Liver (tissue), 8 donors: ENCODE measurements at regions not wholly inside any gene's neighbourhood (a gene's known extent, or its start where the extent isn't known, plus 50 kb on each side); places are given as distances from the start of the nearest gene placed in this dataset.
"Not testable (repeated sequence)": the region's sequence is repeated elsewhere in the genome, so short reads cannot be mapped to it uniquely, and the experiment has no call there.

Experiments
- DNase-seq: peaks from one replicate; pipeline ENCODE4 v3.0.0-alpha.2; 2017; ENCODE audit warnings: low spot score
- H3K27ac ChIP-seq, 2 donors: one replicate each; pipeline ENCODE4 v1.7.0; 2013; ENCODE audit warnings: inconsistent platforms in 2 of 2, low read length in 2 of 2, control low read depth in 1 of 2, low read depth in 1 of 2, mild to moderate bottlenecking in 1 of 2
- H3K27me3 ChIP-seq, 4 donors: one replicate each; pipeline versions ENCODE4 v1.6.1 to v1.7.0; 2013; ENCODE audit warnings: low read length in 3 of 4, inconsistent platforms in 1 of 4, mild to moderate bottlenecking in 1 of 4, moderate library complexity in 1 of 4; ENCODE audit not compliant: control insufficient read depth in 4 of 4, insufficient read depth in 4 of 4
- H3K36me3 ChIP-seq, 4 donors: one replicate each; pipeline versions ENCODE4 v1.6.1 to v1.7.0; 2013; ENCODE audit warnings: low read length in 3 of 4, mild to moderate bottlenecking in 3 of 4, low read depth in 1 of 4, moderate library complexity in 1 of 4; ENCODE audit not compliant: control insufficient read depth in 4 of 4, insufficient read depth in 3 of 4
- H3K4me1 ChIP-seq, 4 donors: one replicate each; pipeline versions ENCODE4 v1.6.1 to v1.7.0; 2013; ENCODE audit warnings: low read length in 3 of 4, mild to moderate bottlenecking in 3 of 4, moderate library complexity in 1 of 4; ENCODE audit not compliant: control insufficient read depth in 4 of 4, insufficient read depth in 4 of 4
- H3K4me3 ChIP-seq, 3 donors: one replicate each; pipeline versions ENCODE4 v1.6.1 to v1.7.0; 2013; ENCODE audit warnings: low read length in 3 of 3, control low read depth in 1 of 3, low read depth in 1 of 3, mild to moderate bottlenecking in 1 of 3
- H3K9ac ChIP-seq, 2 donors: one replicate each; pipeline ENCODE4 v1.7.0; 2013; ENCODE audit warnings: low read length in 2 of 2, mild to moderate bottlenecking in 2 of 2, moderate library complexity in 2 of 2, control low read depth in 1 of 2, low read depth in 1 of 2
- H3K9me3 ChIP-seq, 4 donors: one replicate each; pipeline versions ENCODE4 v1.6.1 to v1.7.0; 2013; ENCODE audit warnings: low read length in 3 of 4; ENCODE audit not compliant: control insufficient read depth in 4 of 4
- EGR1 ChIP-seq, 2 donors: IDR thresholded peaks; 2 replicates each; pipeline ENCODE4 v1.6.1; 2016 to 2018; ENCODE audit warnings: antibody characterized with exemption in 2 of 2, low read depth in 2 of 2
- FOXA2 ChIP-seq: IDR thresholded peaks from 2 replicates; pipeline ENCODE4 v1.6.1; 2016; ENCODE audit warnings: antibody characterized with exemption
- GABPA ChIP-seq, 2 donors: IDR thresholded peaks in 1 of 2; conservative IDR thresholded peaks in 1 of 2; 2 replicates each; pipeline ENCODE4 v1.6.1; 2016; ENCODE audit warnings: antibody characterized with exemption in 2 of 2, mild to moderate bottlenecking in 1 of 2, moderate library complexity in 1 of 2
- JUND ChIP-seq, 2 donors: IDR thresholded peaks; 2 replicates each; pipeline ENCODE4 v1.6.1; 2016; ENCODE audit warnings: antibody characterized with exemption in 2 of 2
- RAD21 ChIP-seq, 2 donors: IDR thresholded peaks; 2 replicates each; pipeline ENCODE4 v1.6.1; 2016; ENCODE audit warnings: antibody characterized with exemption in 2 of 2, mild to moderate bottlenecking in 2 of 2
- RXRA ChIP-seq, 2 donors: IDR thresholded peaks; 2 replicates each; pipeline ENCODE4 v1.6.1; 2017 to 2018; ENCODE audit warnings: antibody characterized with exemption in 2 of 2, mild to moderate bottlenecking in 1 of 2
- SP1 ChIP-seq: IDR thresholded peaks from 2 replicates; pipeline ENCODE4 v1.6.1; 2018; ENCODE audit warnings: antibody characterized with exemption, mild to moderate bottlenecking
- TAF1 ChIP-seq: conservative IDR thresholded peaks from 2 replicates; pipeline ENCODE4 v1.6.1; 2016; ENCODE audit warnings: antibody characterized with exemption, mild to moderate bottlenecking
- WGBS: extraction: QIAGEN DNeasy Blood & Tissue Kit; methylation state at CpG from one replicate; pipeline ENCODE4 v1.1.7; 2013; 5-methylcytosine and 5-hydroxymethylcytosine counted together
- TF ChIP-seq, protein P1 (sequence below): IDR thresholded peaks from 2 replicates; pipeline ENCODE4 v1.6.1; 2016; ENCODE audit warnings: antibody characterized with exemption
- TF ChIP-seq, protein P2 (sequence below): fragments of 150-350 bp; IDR thresholded peaks from 2 replicates; pipeline ENCODE4 v1.5.1; 2017; ENCODE audit warnings: improper control_type of control experiment, low read depth, low read length; ENCODE audit not compliant: missing input control
- TF ChIP-seq, protein P3 (sequence below): IDR thresholded peaks from 2 replicates; pipeline ENCODE4 v1.6.1; 2016; ENCODE audit warnings: antibody characterized with exemption
- TF ChIP-seq, protein P4 (sequence below): IDR thresholded peaks from 2 replicates; pipeline ENCODE4 v1.6.1; 2016; ENCODE audit warnings: antibody characterized with exemption, mild to moderate bottlenecking
- donor health status: healthy.
- donor health status: healthy.
- donor health status: healthy.
- donor health status: healthy.
- donor health status: healthy.

DNA sequence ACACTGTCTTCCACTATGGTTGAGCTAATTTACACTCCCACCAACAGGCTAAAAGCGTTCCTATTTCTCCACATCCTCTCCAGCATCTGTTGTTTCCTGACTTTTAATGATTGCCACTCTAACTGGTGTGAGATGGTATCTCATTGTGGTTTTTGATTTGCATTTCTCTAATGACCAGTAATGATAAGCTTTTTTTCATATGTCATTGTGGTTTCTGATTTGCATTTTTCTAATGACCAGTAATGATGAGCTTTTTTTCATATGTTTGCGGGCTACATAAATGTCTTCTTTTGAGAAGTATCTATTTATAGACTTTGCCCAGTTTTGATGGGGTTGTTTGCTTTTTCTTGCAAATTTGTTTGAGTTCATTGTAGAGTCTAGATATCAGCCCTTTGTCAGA is 68.0 kb upstream of the RASA1 start:
- WGBS = 86% methylated on average over 2 of the region's 2 CpGs

DNA sequence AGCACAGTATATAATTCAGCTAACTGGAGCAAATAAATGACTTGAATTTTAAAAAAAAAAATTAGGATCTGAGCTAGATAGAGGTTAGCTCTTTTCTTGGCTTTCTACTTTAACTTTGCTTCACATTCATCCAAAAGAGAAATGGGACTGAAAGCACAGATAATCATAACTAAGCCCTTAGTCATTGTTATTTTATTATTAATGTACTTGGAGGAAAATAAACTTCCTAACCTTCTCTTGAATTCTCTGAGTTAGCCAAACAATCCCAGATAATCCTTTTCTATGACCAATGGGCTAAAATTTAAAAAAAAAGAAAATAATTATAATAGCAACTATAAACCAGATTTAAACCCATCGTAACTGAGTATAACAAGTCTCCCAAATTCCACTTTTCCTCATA is 57.6 kb upstream of the RASA1 start:
- Histone ChIP-seq H3K27ac (no peak overlapping the region), H3K4me3 (no peak overlapping the region), H3K9ac (no peak overlapping the region), H3K4me1 (no peaks in the 10 kb centered on the region), H3K36me3 (no peaks in the 10 kb centered on the region), H3K9me3 (no peaks in the 10 kb centered on the region), H3K27me3 (no peaks in the 10 kb centered on the region)
- WGBS = 85% methylated on average over 1 of the region's 1 CpG
- TF ChIP-seq TAF1 = no peak
- TF ChIP-seq, protein P1, sequence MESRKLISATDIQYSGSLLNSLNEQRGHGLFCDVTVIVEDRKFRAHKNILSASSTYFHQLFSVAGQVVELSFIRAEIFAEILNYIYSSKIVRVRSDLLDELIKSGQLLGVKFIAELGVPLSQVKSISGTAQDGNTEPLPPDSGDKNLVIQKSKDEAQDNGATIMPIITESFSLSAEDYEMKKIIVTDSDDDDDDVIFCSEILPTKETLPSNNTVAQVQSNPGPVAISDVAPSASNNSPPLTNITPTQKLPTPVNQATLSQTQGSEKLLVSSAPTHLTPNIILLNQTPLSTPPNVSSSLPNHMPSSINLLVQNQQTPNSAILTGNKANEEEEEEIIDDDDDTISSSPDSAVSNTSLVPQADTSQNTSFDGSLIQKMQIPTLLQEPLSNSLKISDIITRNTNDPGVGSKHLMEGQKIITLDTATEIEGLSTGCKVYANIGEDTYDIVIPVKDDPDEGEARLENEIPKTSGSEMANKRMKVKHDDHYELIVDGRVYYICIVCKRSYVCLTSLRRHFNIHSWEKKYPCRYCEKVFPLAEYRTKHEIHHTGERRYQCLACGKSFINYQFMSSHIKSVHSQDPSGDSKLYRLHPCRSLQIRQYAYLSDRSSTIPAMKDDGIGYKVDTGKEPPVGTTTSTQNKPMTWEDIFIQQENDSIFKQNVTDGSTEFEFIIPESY = no peak
- TF ChIP-seq, protein P2, sequence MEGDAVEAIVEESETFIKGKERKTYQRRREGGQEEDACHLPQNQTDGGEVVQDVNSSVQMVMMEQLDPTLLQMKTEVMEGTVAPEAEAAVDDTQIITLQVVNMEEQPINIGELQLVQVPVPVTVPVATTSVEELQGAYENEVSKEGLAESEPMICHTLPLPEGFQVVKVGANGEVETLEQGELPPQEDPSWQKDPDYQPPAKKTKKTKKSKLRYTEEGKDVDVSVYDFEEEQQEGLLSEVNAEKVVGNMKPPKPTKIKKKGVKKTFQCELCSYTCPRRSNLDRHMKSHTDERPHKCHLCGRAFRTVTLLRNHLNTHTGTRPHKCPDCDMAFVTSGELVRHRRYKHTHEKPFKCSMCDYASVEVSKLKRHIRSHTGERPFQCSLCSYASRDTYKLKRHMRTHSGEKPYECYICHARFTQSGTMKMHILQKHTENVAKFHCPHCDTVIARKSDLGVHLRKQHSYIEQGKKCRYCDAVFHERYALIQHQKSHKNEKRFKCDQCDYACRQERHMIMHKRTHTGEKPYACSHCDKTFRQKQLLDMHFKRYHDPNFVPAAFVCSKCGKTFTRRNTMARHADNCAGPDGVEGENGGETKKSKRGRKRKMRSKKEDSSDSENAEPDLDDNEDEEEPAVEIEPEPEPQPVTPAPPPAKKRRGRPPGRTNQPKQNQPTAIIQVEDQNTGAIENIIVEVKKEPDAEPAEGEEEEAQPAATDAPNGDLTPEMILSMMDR = no peak
- TF ChIP-seq, protein P3, sequence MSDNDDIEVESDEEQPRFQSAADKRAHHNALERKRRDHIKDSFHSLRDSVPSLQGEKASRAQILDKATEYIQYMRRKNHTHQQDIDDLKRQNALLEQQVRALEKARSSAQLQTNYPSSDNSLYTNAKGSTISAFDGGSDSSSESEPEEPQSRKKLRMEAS = no peak
- TF ChIP-seq FOXA2 = no peak
- TF ChIP-seq, protein P4, sequence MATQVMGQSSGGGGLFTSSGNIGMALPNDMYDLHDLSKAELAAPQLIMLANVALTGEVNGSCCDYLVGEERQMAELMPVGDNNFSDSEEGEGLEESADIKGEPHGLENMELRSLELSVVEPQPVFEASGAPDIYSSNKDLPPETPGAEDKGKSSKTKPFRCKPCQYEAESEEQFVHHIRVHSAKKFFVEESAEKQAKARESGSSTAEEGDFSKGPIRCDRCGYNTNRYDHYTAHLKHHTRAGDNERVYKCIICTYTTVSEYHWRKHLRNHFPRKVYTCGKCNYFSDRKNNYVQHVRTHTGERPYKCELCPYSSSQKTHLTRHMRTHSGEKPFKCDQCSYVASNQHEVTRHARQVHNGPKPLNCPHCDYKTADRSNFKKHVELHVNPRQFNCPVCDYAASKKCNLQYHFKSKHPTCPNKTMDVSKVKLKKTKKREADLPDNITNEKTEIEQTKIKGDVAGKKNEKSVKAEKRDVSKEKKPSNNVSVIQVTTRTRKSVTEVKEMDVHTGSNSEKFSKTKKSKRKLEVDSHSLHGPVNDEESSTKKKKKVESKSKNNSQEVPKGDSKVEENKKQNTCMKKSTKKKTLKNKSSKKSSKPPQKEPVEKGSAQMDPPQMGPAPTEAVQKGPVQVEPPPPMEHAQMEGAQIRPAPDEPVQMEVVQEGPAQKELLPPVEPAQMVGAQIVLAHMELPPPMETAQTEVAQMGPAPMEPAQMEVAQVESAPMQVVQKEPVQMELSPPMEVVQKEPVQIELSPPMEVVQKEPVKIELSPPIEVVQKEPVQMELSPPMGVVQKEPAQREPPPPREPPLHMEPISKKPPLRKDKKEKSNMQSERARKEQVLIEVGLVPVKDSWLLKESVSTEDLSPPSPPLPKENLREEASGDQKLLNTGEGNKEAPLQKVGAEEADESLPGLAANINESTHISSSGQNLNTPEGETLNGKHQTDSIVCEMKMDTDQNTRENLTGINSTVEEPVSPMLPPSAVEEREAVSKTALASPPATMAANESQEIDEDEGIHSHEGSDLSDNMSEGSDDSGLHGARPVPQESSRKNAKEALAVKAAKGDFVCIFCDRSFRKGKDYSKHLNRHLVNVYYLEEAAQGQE = no peak
- no peak for TF ChIP-seq SP1
- DNase-seq = no peak

More for the DNA sequence above, 68.0 kb upstream of the RASA1 start:
- H3K4me3 ChIP-seq, H3K9ac ChIP-seq, H3K36me3 ChIP-seq, DNase-seq, H3K27ac ChIP-seq, H3K27me3 ChIP-seq, H3K4me1 ChIP-seq, H3K9me3 ChIP-seq: not testable (repeated sequence)

DNA sequence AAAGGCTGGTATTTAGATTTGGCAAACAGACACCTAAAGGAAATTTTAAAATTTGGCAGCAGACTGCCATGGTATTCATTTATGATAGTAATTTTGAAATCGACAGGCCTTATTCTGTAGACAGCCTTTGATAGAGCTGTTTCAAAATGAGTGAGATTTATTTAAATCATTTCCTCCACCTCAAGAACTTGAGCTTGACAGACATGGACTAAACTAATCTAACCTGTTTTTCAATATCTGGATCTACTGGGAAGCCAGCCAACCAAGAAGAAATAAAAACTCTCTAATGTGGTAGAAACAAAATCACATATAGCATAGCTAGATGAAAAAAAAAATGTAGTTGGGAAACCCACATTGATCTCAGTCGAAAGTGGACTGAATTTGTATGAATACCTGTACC is 56.9 kb upstream of the RASA1 start:
- Histone ChIP-seq H3K27ac (no peak overlapping the region), H3K4me3 (no peak overlapping the region), H3K9me3 (no peaks in the 10 kb centered on the region), H3K36me3 (no peaks in the 10 kb centered on the region), H3K4me1 (no peaks in the 10 kb centered on the region), H3K9ac (no peak overlapping the region), H3K27me3 (no peaks in the 10 kb centered on the region)
- WGBS = 71% methylated on average over 2 of the region's 2 CpGs
- no peak for DNase-seq
- no peak for TF ChIP-seq GABPA (IDR thresholded peaks at IDR 0.05 in 1 of 2, conservative IDR thresholded peaks at IDR 0.05 in 1 of 2)
- TF ChIP-seq JUND (IDR thresholded peaks at IDR 0.05) = no peak
- no peak for TF ChIP-seq FOXA2
- TF ChIP-seq, protein P4 = no peak
- no peak for TF ChIP-seq RAD21 (IDR thresholded peaks at IDR 0.05)
- TF ChIP-seq EGR1 (IDR thresholded peaks at IDR 0.05; ENCODE audit: low read depth in 2 of 2) = no peak
- TF ChIP-seq, protein P1 = no peak
- TF ChIP-seq, protein P3 = no peak
- TF ChIP-seq RXRA (IDR thresholded peaks at IDR 0.05) = no peak
- TF ChIP-seq SP1 = no peak
